RWPE1 (cell line): ENCODE measurements at regions not wholly inside any gene's neighbourhood (a gene's known extent, or its start where the extent isn't known, plus 50 kb on each side); places are given as distances from the start of the nearest gene placed in this dataset.
A peak's percentile ranks its signal among the peaks of the same experiment; 100 is the strongest.

ENCODE experiments used
- CTCF ChIA-PET: fragments of 350-600 bp; sonication (Branson Sonifier 250); formaldehyde crosslinking; extraction: SDS; loops from one replicate; lab custom pipeline; 2021; lab: Yijun Ruan, JAX
- POLR2A ChIA-PET: fragments of 400-600 bp; formaldehyde crosslinking; extraction: SDS; loops from one replicate; lab custom pipeline; 2020; ENCODE audit warnings: antibody characterized with exemption; ENCODE audit not compliant: low non-redundant PET; lab: Yijun Ruan, JAX
- DNase-seq: peaks from one replicate; pipeline ENCODE4 v3.0.0; 2012; ENCODE audit warnings: low spot score
- H3K27ac ChIP-seq: fragments of 450-650 bp; 2 replicates; pipeline ENCODE4 v1.5.1; 2017
- TF ChIP-seq, protein P1 (sequence below): fragments of 450-650 bp; conservative IDR thresholded peaks from 2 replicates; pipeline ENCODE4 v1.5.1; 2017; ENCODE audit warnings: low read depth, mild to moderate bottlenecking

DNA sequence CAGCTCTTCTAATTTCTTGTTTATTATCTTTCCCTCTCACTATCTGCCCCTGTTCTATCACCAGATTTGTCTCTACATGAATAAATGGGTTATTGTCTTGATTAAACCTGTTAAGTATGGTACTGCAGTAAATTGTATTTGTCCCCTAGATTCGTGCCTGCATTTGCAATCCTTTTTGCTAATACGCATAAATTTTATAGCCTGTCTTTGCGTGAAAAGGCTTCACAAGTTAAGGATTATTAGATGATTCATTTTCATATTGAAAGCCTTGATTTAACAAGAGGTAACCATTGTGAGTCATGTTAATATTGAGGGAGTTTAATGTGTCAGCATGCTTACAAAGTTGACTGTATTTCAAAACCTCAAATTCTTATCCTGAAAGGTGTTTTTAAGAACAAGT, 204.6 kb downstream of the PCSK1 start:
- CTCF ChIA-PET, result interaction anchor here (0.6 to 0.9 kb wide), 3 partner anchors 14 to 585 kb away, joined by 3 read pairs; no protein-coding TSS in a partner anchor
- H3K27ac ChIP-seq, result no peak overlapping the region
- DNase-seq, result peak; percentile 91
- TF ChIP-seq, protein P1, sequence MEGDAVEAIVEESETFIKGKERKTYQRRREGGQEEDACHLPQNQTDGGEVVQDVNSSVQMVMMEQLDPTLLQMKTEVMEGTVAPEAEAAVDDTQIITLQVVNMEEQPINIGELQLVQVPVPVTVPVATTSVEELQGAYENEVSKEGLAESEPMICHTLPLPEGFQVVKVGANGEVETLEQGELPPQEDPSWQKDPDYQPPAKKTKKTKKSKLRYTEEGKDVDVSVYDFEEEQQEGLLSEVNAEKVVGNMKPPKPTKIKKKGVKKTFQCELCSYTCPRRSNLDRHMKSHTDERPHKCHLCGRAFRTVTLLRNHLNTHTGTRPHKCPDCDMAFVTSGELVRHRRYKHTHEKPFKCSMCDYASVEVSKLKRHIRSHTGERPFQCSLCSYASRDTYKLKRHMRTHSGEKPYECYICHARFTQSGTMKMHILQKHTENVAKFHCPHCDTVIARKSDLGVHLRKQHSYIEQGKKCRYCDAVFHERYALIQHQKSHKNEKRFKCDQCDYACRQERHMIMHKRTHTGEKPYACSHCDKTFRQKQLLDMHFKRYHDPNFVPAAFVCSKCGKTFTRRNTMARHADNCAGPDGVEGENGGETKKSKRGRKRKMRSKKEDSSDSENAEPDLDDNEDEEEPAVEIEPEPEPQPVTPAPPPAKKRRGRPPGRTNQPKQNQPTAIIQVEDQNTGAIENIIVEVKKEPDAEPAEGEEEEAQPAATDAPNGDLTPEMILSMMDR, result no peak
- POLR2A ChIA-PET, result no interaction called here

DNA sequence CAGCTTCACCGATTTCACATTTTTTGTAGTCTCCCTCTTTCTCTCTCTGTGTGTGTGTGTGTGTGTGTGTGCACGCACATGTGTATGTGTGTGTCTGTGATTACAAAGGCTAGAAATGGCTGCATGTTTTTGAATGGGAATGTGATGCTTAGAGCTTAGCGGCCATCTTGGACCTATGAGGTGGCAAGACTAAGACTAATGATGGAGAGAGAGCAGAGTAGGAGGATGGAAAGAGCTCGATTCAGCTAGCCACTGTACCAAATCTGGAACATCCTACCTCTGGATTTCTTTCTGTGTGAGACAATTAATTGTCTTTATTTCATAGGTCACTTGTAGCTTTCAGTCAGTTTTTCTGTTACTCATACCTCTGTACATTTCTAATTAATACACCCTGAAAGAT, 205.1 kb downstream of the PCSK1 start:
- TF ChIP-seq, protein P1, result no peak
- POLR2A ChIA-PET, result no interaction called here
- CTCF ChIA-PET, result interaction anchor here (0.6 to 0.9 kb wide), 3 partner anchors 13 to 585 kb away, joined by 3 read pairs; no protein-coding TSS in a partner anchor
- DNase-seq, result no peak
- peak overlapping the region; percentile 56 for H3K27ac ChIP-seq

DNA sequence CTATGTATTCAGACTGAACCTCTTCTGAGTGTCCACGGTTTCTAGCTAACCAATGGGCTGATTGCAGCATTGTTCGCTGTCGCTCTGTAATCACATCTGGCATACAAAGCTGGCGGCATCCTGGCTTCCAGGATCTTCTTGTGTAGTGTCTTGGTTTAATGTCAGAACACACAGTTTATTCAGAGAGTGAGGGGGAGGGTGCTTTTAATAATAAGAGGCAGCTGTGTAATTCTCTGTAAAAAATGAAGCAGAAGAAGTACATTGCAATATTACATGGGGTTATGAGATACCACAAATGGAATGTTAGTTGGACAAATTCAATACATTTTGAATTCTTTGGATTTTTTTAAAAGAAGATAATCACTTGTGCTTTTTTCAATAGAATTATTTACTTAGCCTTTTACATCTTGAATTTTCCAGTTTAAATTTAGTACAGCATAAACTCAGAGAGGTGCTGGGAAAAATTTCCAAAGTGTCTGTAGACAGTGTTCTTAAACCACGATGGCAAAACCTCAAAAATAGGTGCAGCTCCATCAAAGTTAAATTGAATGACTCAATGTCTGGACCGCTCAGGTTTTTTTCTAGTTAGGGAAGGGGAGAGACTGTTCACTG, 206.0 kb downstream of the PCSK1 start:
- ChIA-PET CTCF (interaction anchor here (0.7 to 1.0 kb wide), 3 partner anchors 13 to 368 kb away, joined by 3 to 6 read pairs (median 4); no protein-coding TSS in a partner anchor), POLR2A (no interaction called here)
- TF ChIP-seq, protein P1, result no peak
- DNase-seq, result peak; percentile 81
- peak overlapping the region; percentile 98 for H3K27ac ChIP-seq

DNA sequence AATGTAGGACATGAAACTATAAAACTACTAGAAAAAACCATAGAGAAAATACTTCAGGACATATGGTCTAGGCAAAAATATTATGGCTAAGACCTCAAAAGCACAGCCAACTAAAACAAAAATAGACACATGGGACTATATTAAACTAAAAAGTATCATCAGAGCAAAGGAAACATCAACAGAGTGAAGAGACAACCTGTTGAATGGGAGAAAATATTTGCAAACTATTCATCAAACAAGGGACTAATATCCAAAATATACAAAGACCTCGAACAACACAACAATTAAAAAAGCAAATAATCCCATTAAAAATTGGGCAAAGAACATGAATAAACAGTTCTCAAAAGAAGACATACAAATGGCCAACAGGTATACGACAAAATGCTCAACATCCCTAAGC, 210.9 kb downstream of the PCSK1 start:
- TF ChIP-seq, protein P1, result no peak

DNA sequence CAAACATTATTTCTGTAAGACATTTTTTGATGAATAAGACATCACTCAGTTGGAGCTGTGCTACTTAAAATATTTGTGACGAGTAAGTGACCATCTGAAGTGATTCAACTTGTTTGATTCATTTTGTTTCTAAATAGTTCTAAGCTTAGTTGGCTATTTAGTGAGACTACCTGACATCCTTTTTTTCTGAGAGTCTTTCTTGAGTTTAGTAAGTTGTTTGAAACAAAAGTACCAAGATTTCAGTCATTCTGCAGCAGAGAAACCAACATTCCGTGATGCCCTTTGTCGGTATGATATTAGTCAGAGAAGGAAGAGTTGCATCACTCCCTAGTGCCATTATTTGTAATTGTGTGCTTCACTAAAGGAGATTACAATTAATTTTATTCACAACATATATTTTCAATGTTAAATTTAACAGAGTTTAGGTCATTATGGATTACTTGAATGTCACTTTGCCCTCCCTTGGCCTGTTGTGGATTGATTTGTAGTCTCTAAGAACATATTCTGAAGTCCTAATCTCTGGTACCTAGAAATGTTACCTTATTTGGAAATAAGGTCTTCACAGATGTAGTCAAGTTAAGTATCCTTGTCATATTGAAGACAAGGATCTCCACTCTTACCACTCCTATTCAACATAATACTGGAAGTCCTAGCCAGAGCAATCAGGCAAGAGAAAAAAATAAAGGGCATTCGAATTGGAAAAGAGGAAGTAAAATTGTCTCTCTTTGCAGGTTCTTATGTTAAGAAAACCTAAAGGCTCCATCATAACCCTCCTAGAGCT, 212.2 kb downstream of the PCSK1 start:
- H3K27ac ChIP-seq, result no peak overlapping the region
- POLR2A ChIA-PET, result no interaction called here
- TF ChIP-seq, protein P1, result no peak
- DNase-seq, result peak; percentile 53
- CTCF ChIA-PET, result interaction anchor here (0.6 to 0.7 kb wide), 4 partner anchors 17 to 260 kb away, joined by 3 to 5 read pairs (median 3); partner anchors contain the start of gene ELL2

More for the DNA sequence above, 210.9 kb downstream of the PCSK1 start:
- H3K27ac ChIP-seq, result no peak overlapping the region
- no peak for DNase-seq
- ChIA-PET POLR2A (no interaction called here), CTCF (no interaction called here)

DNA sequence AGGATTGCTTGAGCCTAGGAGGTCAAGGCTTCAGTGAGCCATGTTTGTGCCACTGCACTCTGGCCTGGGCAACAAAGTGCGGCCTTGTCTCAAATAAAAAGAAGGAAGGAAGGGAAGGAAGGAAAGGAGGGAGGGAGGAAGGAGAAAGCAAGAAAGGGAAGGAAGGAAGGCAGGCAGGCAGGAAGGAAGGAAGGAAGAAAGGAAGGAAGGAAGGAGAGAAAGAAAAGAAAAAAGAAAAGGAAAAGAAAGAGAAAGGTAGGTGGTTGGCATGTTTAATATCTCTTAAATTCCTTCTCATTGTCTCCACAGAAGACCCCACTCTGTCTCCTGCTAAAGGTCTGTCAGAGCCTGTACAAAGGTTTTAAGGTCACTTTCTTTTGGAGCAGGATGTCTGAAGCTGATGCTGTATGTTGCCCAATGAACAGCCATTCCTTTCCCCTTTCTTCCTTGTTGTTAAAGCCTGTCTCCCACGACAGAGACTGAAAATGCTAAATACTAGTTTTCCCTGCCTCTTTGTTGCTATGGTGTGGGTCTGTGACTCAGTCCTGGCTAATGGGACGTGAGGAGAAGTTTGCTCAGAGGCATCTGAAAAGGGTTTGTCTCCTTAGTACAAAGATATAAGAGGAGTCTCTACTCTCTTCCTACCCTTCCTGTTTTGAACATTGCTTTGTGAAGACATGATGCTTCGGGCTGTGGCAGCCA, 213.3 kb downstream of the PCSK1 start:
- peak; percentile 55 for DNase-seq
- TF ChIP-seq, protein P1, result no peak
- POLR2A ChIA-PET, result no interaction called here
- CTCF ChIA-PET, result interaction anchor here (0.7 kb wide), 2 partner anchors 189 to 258 kb away, joined by 3 read pairs; partner anchors contain the start of gene ELL2
- H3K27ac ChIP-seq, result no peak overlapping the region
